ENCODE measurements at regions not wholly inside any gene's neighbourhood (a gene's known extent, or its start where the extent isn't known, plus 50 kb on each side); places are given as distances from the start of the nearest gene placed in this dataset.

DNA sequence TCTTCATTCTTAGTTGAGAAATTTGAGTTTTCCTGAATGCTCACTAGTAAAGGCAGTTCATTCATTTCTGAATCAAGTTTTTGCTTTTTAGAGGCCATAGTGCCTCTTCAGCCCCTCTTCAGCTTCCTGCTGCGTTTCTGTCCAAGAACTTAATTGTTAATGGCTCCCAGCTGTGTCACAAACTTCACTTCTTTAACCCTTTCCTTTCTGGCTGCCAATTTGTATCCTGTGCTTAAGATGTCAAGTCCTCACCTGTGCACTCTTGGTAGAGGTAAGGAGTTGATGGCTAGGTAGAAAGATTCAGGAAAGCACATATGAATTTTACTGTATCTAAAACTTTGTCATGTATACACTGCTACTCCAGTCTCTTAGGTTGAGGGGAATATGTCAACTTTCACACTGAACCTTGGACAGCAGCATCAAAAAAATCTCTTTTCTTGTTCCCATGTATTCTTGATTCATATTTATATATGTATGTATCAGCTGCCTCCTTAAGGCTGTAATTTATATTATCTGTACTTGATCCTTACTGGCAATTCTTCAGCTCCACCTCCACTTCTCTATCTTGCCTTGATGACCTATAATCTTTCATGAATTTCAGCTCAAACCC lies 612.8 kb downstream of the LMO4 start:
- in situ Hi-C loops (cut with MboI; ENCODE audit: low sequenced_read_pairs), result no loop called here

DNA sequence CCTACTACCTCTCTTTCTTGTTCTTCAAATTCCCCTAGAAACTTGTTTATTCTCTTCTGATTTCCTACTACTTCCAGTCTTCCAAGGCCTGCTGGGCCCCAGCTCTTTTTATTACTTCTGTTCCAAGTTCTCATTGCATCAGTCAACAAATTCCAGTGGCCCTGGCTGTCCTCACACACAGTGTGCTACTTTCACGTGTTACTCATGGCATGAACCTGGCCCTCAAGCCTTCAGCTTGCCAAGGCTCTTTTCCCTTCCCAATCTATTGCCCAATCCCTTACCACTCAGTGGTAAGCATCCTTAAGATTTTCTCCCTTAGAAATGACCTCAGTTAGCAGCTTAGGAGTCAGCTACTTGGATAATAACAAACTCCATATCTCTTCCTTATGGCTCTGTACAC lies 613.5 kb downstream of the LMO4 start:
- in situ Hi-C loops (cut with MboI; ENCODE audit: low sequenced_read_pairs), result no loop called here

DNA sequence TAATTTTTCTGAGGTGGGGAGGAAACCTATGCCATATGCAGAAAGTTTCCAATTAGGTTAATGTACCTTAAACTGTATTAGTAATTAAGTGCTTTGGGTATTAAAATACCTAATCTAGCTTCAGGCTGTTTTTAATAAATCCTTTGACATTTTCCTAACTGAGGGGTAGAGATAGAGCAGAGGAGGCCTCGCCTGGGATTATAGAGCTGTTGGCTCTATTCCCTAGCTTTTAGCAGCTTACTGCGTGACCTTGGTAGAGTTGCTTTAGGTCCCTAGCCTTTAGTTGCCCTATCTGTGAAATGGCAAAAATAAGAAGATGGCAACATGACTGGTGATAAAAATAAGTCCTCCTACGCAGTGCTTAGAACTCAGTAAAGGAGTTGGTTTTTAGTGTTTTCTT lies 621.0 kb downstream of the LMO4 start:
- in situ Hi-C loops (cut with MboI; ENCODE audit: low sequenced_read_pairs), result loop anchor here (25.0 kb wide), 2 partner anchors 662 to 812 kb away; no protein-coding TSS in a partner anchor

DNA sequence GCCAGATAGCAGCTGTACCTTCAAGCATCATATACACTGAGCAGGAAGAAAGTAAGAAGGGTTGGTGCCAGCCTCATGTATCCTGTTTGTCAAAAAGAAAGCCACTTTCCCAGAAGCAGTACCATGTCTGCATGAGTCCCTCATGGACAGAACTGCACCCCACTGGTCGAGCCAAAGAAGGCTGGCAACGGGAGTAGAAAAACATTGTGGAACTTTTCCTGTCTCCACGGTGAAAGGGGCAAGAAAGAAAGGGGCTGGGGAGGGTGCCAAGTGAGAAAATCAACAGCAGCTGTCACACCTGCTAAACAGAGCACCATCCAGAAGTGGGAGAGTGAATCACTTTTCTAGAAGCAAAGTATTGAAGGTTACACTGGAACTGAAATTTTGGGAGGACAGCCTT lies 621.7 kb downstream of the LMO4 start:
- in situ Hi-C loops (cut with MboI; ENCODE audit: low sequenced_read_pairs), result loop anchor here (25.0 kb wide), 2 partner anchors 663 to 813 kb away; no protein-coding TSS in a partner anchor

DNA sequence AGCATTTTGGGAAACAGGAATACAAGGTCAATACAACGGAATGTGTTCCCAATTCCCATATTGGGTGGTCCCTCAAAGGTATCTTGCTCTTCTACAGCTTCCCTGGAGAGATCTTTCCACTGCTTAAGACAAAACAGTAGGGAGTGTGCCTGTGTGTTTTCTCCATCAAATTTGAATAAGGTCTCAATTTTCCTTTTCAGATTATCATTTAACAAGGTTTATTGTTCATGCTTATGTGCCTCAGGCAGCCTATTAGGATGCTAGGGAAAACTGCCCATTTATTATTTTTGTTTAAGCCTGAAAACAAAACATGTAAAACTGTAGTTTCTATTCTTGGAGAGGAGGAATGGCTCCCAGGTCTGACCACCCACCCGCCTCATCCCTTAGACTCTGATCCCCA lies 622.7 kb downstream of the LMO4 start:
- in situ Hi-C loops (cut with MboI; ENCODE audit: low sequenced_read_pairs), result loop anchor here (25.0 kb wide), 2 partner anchors 664 to 814 kb away; no protein-coding TSS in a partner anchor

DNA sequence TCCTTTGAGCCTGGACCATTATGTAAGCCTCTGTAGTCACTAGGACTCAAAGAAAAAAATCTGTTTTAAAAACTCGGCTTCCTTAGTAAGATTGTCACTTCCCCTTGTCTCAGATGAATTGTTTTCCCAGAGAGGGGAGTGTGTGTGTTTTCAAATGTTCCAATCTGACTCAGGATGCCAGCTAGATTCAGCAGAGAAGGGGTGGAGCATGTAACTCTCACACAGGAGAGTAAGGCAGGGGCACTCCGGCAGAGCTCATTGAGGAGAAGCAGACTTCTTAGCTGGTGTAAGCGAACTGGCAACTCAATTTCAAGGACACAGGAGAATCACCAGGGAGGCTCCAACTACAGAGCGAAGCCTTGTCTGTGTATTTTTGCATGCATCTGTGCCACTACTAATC lies 623.2 kb downstream of the LMO4 start:
- in situ Hi-C loops (cut with MboI; ENCODE audit: low sequenced_read_pairs), result loop anchor here (25.0 kb wide), 2 partner anchors 665 to 815 kb away; no protein-coding TSS in a partner anchor

DNA sequence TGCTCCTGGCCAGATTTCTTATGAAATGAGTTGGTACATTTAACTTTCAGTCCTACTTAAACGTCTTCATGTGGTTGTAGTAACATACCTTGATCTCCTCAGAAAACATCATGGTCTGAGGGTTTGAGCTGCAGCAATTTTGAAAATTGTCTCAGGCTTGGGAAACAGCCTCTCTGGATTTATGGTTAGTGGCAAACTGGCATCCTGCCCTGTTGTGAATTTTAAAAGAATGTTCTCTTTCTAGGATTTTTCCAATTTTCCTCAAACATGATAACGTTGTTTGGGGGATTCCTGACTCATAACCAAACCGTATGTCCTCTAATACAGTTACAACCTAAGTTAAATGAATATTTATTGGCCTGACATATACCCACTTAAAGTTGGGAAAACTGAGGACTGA lies 624.4 kb downstream of the LMO4 start:
- in situ Hi-C loops (cut with MboI; ENCODE audit: low sequenced_read_pairs), result loop anchor here (25.0 kb wide), 2 partner anchors 666 to 816 kb away; no protein-coding TSS in a partner anchor

DNA sequence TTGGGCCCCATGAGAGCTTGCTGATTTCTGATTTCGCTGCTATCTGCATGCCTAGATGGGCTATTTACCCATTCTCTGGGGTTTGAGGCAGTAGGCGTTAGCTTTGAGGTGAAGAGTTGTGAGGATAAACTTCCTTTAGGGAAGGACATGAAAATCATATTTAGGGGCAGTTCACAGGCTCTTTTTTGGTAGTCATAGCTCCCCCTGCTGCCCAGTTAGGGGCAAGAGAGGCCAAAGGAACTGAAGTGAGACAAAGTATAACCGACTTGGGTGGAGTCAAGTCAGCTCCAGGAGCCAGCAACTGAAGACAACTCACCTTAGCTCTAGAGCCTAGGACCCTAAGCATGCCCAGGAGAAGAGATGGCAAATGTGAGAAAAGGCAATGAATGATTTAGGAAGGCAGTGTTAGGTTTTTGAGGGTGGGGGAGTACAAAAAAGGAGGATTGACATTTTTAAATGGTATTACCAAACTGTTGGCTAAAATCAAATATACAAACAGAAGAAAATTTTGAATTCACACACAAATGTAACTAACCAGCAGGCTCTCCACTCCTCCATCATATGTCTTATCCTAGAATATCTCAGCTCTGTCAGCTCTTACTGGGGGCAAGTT lies 625.2 kb downstream of the LMO4 start:
- in situ Hi-C loops (cut with MboI; ENCODE audit: low sequenced_read_pairs), result loop anchor here (25.0 kb wide), 2 partner anchors 667 to 817 kb away; no protein-coding TSS in a partner anchor

DNA sequence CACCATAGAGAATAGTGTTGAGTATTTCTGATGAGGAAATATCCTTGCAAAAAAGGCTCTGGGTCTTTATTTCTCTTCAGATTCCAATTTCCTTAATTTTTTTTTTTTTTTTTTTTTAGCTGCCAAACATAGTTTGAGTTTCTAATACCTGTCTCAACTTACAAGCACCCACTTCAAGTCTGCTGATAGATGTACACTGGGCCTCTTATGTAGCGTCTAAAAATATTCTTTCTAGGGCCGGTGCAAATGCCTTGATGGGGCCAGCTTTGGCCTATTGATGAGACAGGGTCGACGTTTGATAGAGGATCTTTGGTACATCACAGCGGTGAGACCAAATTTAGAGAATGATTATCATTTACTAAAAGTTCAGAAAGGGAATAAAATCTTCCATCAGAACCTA lies 626.4 kb downstream of the LMO4 start:
- in situ Hi-C loops (cut with MboI; ENCODE audit: low sequenced_read_pairs), result loop anchor here (25.0 kb wide), 2 partner anchors 668 to 818 kb away; no protein-coding TSS in a partner anchor

DNA sequence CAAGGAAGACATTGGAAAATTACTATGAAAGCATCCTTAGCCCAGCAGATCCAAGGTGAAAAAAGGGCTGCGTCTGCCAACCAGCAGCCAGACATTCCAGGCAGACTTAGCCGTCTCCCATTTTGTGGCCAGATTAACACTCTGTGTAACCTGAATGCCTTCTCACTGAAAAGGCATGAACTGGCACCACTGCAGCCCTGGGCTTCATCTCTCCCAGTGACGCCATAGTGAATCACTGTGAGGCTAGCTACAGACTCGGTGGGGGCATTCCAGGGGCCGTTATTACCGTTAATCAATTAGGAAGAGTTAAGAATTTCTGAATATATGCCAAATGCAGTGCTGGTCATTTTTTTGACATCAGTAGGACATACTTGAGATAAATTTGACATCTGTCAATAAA lies 627.4 kb downstream of the LMO4 start:
- in situ Hi-C loops (cut with MboI; ENCODE audit: low sequenced_read_pairs), result loop anchor here (25.0 kb wide), 2 partner anchors 669 to 819 kb away; no protein-coding TSS in a partner anchor

DNA sequence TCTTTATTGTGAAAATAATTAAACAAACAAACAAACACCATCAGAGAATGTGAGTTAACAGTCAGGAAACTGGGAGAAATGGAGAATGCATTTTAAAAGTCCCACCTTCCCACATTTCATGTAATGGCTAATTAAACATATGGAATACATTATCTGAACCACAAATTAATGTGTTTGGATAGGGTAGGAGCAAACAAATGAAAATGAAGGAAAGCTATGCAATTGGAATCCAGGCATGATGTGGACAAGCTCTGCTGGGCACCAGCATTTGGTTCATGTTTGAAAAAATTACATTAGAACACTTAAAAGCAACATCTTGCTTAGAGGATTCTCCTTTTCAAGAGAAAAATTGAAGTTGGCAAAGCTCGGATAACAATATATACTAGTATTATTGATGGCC lies 628.1 kb downstream of the LMO4 start:
- in situ Hi-C loops (cut with MboI; ENCODE audit: low sequenced_read_pairs), result loop anchor here (25.0 kb wide), 2 partner anchors 669 to 819 kb away; no protein-coding TSS in a partner anchor

DNA sequence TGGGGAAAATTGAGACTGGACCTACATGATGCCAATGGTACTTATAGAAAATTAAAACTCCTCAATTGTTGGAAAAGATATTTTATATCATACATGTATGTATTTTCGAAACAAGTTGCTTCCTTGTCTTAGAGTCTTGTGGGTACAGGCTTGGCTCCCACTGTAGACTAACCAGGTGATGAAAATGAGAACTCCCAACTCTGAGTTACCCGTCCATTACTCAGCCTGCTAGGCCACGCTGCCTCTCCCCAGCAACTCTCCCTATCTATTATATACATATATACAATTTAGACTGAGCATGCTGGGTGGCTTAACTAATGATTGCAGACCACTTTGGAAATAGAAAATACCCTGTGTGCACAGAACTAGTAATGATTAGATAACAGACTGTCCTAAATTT lies 628.7 kb downstream of the LMO4 start:
- in situ Hi-C loops (cut with MboI; ENCODE audit: low sequenced_read_pairs), result loop anchor here (25.0 kb wide), 2 partner anchors 670 to 820 kb away; no protein-coding TSS in a partner anchor

DNA sequence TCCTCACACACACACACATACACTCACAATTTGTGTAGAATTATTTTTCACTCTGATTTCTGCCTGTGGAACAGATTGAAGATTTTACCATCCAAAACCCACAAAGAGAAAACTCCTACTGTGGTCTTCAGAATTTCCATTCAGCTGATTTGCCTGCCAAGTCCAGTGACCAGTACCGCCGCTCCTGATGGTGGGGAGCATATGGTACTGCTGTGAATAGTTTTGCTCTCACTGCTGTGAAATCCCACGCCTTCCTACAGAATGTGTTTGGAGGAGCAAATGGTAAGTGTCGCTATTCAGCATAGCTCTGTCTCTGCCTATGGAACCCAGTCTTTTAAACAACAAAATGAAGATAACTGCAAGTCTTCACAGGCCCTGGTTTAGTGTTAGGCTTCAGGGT lies 629.5 kb downstream of the LMO4 start:
- in situ Hi-C loops (cut with MboI; ENCODE audit: low sequenced_read_pairs), result loop anchor here (25.0 kb wide), 2 partner anchors 671 to 821 kb away; no protein-coding TSS in a partner anchor

DNA sequence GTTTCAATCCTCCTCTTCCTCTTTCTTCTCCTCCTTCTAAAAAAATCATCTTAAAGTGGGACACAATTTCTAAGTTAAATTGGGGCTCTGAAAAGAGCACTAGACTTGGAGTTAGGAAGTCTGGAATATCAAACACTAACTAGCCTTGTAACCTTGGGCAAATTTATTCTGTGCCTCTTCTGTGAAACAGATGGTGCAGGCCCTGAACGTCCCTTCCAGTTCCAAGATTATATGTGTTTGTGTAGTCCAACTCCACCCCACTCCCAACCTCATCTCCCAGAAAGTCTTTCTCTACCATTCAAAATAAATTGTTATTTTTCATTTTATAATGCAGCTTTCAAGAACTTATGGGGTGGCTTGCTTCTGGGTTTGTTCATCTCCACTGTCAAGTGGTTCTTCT lies 630.0 kb downstream of the LMO4 start:
- in situ Hi-C loops (cut with MboI; ENCODE audit: low sequenced_read_pairs), result loop anchor here (25.0 kb wide), 2 partner anchors 671 to 821 kb away; no protein-coding TSS in a partner anchor

DNA sequence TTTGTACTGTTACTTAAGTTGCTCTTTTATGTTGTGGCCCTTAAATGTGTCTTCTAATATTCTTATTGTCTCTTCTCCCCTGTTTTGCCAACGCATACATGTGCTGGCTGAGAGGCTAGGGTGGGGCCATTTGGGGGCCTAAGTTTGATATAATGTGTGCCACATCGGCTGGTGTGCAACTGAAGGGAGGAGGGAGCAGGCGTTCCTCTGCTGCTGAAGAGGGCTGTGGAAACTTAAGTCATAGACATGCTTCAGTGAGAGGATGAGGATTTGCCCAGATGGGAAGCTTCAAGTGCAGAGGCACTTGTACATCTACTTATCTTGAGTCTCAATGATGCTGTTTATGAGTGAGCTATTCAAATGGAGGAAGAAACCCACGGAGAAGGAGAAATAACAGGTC lies 630.6 kb downstream of the LMO4 start:
- in situ Hi-C loops (cut with MboI; ENCODE audit: low sequenced_read_pairs), result loop anchor here (25.0 kb wide), 2 partner anchors 672 to 822 kb away; no protein-coding TSS in a partner anchor

DNA sequence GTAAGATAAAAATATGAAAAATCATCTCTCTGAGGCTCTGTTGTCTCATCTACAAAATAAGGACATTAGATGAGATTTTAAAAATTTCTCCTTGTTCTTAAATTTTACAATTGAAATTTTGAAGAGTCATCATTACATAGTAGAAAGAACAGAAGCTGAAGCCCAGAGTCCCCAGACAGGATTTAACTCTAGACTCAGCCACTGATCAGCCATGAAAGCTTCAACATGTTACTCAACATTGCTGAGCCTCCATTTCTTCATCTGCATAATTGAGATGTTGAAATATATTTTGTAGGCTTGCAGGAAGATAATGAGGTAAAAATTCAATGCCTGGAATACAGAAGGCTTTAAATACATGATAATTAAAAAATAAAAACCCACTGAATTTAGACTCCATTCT lies 633.3 kb downstream of the LMO4 start:
- in situ Hi-C loops (cut with MboI; ENCODE audit: low sequenced_read_pairs), result loop anchor here (25.0 kb wide), 2 partner anchors 675 to 825 kb away; no protein-coding TSS in a partner anchor

DNA sequence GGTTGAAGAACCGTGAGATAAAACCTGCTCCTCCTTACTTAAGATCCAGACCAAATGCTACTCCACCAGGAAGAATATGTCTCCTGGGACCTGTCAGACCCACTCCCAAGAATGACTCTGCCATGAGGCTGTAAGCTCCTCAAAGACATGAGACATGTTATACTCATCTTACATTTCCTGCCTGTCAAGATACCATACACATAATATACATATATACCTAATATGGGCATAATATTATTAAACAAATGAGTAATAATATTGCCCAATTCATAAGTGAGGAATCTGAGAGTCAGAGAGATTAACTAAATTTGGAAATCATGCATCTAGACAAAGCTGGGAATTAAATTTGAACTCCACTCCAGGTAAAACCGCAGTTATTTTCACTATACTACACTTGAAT lies 634.9 kb downstream of the LMO4 start:
- in situ Hi-C loops (cut with MboI; ENCODE audit: low sequenced_read_pairs), result loop anchor here (25.0 kb wide), 2 partner anchors 676 to 826 kb away; no protein-coding TSS in a partner anchor

DNA sequence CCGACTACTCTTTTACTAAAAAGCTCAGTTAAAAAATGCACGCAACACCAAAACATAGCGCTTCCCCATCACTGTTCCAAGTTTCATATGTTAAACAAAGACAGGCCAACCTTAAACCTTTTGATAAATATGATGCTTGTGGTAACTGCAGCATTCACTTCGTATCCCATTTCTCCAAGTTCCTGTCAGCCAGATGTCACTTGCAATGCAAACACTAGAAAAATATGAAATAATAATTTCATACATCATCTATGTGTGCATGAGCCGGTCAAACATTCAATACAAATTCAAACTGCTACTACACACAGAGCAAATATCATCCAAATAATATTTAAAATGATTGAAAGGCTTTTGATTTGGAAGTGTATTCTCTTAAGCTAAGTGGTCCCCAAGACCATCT lies 636.5 kb downstream of the LMO4 start:
- in situ Hi-C loops (cut with MboI; ENCODE audit: low sequenced_read_pairs), result loop anchor here (25.0 kb wide), 2 partner anchors 678 to 828 kb away; no protein-coding TSS in a partner anchor

DNA sequence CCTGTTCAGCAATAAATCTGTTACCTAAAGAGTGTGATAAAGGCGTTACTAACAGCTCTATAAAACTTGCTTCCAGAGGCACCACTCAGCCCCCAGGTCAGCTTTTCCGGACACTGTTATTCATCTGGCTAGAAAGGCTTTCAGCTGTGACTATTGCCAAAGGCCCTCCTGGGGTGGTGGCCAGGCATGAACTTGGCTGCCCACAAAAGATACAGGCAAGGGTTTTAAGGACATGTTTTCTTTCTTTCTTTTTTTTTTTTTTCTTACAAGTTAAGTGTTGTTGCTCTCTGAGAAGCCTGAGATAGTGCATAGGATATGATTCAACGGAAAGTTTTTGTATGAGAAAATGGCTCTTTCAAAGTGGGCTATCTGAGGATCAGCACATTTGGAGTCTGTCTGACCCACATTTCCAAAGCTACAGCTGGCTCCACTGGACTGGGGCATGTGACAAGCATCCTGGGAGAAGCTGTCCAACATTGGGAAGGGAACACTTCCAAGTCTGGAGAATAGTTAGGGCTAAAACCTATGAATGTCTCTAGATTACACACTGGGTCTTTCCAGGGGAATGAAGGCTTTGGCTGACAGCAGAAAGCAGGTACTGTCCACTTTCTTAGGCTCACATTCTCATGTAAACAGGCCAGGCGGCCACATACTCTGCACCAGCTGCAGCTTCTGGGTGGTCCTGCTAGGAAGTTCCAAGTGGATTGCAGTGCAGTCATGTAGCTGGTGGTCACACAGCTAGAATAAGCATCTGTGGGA lies 639.7 kb downstream of the LMO4 start:
- in situ Hi-C loops (cut with MboI; ENCODE audit: low sequenced_read_pairs), result loop anchor here (25.0 kb wide), 2 partner anchors 681 to 831 kb away; no protein-coding TSS in a partner anchor

DNA sequence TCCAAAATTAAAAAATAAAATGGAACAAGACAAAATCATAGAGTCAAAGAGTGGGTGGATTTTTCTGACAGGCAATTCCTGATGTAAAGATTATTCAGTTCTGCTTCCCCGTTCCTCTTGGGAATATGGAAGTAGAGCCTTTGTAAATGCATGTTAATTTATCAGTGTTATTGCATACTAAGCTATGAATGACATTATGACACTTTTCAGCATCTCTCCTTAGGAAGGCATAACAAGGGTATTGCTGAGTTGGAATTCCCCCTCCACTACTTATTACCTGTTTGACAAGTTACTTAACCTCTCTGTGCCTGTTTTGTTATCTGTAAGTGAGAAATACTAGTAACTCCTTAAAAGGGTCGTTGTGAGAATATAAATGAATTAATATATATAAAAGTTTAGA lies 640.4 kb downstream of the LMO4 start:
- in situ Hi-C loops (cut with MboI; ENCODE audit: low sequenced_read_pairs), result loop anchor here (25.0 kb wide), 2 partner anchors 682 to 832 kb away; no protein-coding TSS in a partner anchor

DNA sequence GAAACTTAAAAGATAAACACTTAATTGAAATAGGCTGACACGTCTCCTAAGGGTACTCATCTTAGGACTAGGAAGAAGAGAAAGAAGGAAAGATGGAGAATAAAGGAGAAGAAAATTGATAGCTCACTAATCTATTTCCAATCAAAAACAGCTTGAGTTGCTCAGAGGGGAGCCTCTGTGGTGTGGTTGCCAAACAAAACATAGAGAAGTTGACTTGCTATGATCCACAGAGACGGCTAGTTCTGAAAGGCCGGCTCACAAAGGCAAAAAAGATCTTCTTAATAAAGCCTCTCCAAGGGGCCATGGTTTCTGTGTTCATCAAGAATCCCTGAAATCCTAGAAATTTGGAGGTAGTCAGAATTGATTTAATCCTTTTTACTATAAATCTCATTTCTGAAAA lies 644.1 kb downstream of the LMO4 start:
- in situ Hi-C loops (cut with MboI; ENCODE audit: low sequenced_read_pairs), result loop anchor here (25.0 kb wide), 2 partner anchors 686 to 836 kb away; no protein-coding TSS in a partner anchor

Measured in HL-60/S4 (cell line).